ENCODE measurements at regions not wholly inside any gene's neighbourhood (a gene's known extent, or its start where the extent isn't known, plus 50 kb on each side); places are given as distances from the start of the nearest gene placed in this dataset.

DNA sequence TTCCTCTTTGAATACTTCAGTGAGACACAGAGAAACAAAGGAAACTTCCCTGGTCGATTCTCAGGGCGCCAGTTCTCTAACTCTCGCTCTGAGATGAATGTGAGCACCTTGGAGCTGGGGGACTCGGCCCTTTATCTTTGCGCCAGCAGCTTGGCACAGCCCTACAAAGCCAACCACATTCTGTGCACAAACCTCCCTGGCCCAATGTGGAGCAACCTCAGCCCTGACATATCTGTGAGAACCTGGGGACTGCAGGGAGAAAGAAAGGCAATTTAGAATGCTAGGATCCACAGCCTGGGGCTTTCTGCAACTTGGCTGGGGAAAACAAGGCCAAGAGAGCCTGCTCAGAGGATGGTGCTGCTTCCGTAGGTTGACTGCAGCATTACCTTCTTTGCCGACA is 63.5 kb upstream of the PRSS58 start:
- H3K27ac ChIP-seq, result no peak overlapping the region
- DNase-seq (ENCODE audit: low read depth, low spot score), result no peak

DNA sequence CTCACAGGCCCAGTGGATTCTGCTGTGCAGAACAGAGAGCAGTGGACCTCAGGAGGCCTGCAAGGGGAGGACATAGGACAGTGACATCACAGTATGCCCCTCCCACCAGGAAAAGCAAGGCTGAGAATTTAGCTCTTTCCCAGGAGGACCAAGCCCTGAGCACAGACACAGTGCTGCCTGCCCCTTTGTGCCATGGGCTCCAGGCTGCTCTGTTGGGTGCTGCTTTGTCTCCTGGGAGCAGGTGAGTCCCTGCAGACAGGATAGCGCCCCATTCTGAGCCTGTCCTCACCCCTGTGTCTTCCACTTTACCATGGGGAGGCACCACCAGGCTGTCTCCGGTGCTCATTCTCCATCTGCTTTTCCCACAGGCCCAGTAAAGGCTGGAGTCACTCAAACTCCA is 63.0 kb upstream of the PRSS58 start:
- no peak overlapping the region for H3K27ac ChIP-seq
- DNase-seq (ENCODE audit: low read depth, low spot score), result no peak

DNA sequence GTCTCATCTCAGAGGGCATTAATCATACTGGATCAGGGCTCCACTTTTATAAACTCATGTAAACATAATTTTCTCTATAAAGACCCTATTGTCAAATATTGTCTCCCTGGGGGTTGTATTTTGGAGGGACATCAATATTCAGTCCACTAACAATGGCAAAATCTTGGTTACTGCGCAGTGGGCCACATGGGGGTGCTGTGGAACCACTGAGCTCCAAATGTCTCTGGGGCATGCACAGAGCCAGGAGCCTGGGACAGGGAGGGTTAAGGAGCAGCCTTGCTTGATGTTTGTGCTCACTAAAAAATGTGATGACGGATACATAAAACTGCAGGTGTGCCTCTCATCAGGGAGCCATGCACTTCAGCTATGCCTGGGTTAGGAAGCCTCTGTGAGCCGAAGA is 62.1 kb upstream of the PRSS58 start:
- H3K27ac ChIP-seq, result no peak overlapping the region
- DNase-seq (ENCODE audit: low read depth, low spot score), result no peak

DNA sequence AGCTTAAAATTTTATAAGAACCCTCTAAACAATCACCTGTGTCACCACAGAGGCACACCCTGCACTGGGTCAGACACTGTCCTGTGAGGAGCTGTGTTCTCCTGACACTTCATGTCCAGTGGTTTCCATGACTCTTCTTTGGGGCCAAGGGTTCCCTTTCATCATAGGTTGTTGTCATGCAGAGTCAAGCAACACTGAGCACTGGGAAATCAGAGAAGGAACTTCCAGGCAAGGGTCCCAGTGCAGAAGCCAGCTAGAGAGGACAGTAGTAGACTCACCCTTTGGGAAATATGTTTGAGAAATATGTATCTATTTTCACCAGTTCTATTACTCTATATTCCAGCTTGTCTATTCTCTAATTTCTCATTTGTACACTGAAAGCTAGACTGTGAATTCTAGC is 56.4 kb upstream of the PRSS58 start:
- no peak overlapping the region for H3K27ac ChIP-seq
- DNase-seq (ENCODE audit: low read depth, low spot score), result no peak

DNA sequence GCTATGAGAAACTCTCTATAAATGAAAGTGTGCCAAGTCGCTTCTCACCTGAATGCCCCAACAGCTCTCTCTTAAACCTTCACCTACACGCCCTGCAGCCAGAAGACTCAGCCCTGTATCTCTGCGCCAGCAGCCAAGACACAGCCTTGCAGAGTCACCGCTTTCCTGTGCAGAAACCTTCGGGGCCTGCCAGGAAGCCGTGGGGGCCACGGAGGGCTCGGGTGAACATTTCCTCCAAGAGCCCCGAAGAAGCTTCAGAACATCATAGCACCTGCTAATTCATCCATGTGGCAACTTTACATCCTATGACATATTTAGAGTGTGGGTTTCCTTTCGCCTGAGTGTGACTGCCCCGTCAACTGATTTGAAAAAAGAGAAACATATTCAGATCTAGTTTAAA is 55.7 kb upstream of the PRSS58 start:
- H3K27ac ChIP-seq, result no peak overlapping the region
- no peak for DNase-seq (ENCODE audit: low read depth, low spot score)

DNA sequence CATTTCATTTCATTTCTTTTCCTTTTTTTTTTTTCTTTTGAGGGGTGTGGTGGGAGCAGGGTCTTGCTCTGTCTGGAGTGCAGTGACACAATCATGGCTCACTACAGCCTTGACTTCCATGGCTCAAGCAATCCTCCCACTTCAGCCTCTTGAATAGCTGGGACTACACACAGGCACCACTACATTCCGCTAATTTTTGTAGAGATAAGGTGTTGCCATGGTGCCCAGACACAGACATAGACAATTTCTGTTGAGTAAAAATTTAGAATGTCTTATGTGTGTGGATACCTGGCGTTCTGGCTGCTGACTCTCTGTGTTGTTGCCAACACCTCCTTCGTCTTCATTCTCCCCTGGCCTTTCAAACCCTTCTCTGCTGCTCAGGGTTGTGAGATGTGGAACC is 54.0 kb upstream of the PRSS58 start:
- DNase-seq (ENCODE audit: low read depth, low spot score), result no peak
- no peak overlapping the region for H3K27ac ChIP-seq

DNA sequence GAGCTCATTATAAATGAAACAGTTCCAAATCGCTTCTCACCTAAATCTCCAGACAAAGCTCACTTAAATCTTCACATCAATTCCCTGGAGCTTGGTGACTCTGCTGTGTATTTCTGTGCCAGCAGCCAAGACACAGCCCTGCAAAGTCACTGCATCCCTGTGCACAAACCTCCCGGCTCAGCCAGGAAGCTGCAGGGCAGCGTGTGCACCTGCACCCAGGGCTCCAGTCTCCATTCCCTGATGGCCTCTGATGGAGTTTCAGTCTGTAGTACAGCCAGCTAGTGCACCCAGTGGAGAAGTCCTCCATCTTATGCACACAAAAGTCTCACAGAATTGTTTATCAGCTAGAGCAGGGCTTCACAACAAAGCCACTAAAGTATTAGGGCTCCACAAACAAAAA is 51.1 kb upstream of the PRSS58 start:
- H3K27ac ChIP-seq, result no peak overlapping the region
- no peak for DNase-seq (ENCODE audit: low read depth, low spot score)

DNA sequence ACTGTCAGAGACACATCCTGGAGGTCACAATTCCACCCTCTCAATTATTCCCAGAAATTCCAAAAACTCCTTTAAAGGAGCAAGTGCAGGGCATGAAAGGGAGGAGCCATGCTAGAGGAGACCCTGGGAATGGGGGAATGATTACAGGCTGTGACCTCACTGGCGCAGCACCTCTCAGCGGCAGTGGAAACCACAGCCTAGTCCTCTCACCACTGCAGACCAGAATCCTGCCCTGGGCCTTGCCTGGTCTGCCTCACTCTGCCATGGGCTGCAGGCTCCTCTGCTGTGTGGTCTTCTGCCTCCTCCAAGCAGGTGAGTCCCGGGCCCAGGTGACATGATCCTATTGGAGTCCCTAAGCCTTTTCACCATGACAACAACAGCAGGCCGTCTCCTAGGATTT is 50.5 kb upstream of the PRSS58 start:
- H3K27ac ChIP-seq, result no peak overlapping the region
- DNase-seq (ENCODE audit: low read depth, low spot score), result no peak

All from epithelial cell of prostate (primary cell).